Hepatocyte (in vitro differentiated cells): ENCODE measurements at regions not wholly inside any gene's neighbourhood (a gene's known extent, or its start where the extent isn't known, plus 50 kb on each side); places are given as distances from the start of the nearest gene placed in this dataset.

Experiments used
- EZH2 ChIP-seq: fragments of 200-600 bp; sonication (generic); IDR thresholded peaks from 2 replicates; pipeline ENCODE4 v1.6.1; 2016; ENCODE audit warnings: antibody characterized with exemption, mild to moderate bottlenecking, borderline replicate concordance
- EZH2phosphoT487 ChIP-seq: fragments of 200-600 bp; sonication (generic); IDR thresholded peaks from one replicate; pipeline ENCODE4 v1.6.1; 2018; ENCODE audit warnings: antibody characterized with exemption, mild to moderate bottlenecking, low read depth, moderate library complexity; ENCODE audit not compliant: unreplicated experiment, severe bottlenecking
- TF ChIP-seq, protein P1 (sequence below): fragments of 200-600 bp; sonication (generic); IDR thresholded peaks from 2 replicates; pipeline ENCODE4 v1.5.1; 2016; ENCODE audit warnings: antibody characterized with exemption, mild to moderate bottlenecking; ENCODE audit not compliant: poor library complexity

DNA sequence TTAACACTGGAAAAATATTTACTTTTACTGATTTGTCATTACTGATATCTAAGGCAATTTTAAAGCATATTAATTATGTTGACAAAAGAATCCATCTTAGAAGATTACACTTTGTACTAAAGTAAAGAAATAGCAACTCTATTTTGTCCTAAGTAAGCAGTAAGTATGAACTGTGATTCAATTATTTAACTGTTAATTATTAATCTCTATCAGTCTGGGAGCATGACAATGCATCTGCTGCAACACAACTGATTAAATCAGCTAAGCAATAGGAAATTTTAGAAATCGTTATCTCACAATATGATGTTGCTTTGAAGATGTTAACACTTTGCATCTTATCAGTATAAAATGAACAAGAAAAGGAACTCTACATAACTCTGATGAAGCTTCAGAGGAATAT is 172.3 kb downstream of the DPY19L2 start:
- TF ChIP-seq, protein P1, sequence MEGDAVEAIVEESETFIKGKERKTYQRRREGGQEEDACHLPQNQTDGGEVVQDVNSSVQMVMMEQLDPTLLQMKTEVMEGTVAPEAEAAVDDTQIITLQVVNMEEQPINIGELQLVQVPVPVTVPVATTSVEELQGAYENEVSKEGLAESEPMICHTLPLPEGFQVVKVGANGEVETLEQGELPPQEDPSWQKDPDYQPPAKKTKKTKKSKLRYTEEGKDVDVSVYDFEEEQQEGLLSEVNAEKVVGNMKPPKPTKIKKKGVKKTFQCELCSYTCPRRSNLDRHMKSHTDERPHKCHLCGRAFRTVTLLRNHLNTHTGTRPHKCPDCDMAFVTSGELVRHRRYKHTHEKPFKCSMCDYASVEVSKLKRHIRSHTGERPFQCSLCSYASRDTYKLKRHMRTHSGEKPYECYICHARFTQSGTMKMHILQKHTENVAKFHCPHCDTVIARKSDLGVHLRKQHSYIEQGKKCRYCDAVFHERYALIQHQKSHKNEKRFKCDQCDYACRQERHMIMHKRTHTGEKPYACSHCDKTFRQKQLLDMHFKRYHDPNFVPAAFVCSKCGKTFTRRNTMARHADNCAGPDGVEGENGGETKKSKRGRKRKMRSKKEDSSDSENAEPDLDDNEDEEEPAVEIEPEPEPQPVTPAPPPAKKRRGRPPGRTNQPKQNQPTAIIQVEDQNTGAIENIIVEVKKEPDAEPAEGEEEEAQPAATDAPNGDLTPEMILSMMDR = no peak
- TF ChIP-seq EZH2 (no peak), EZH2phosphoT487 (no peak)
